GM12878 (cell line): ENCODE measurements at regions not wholly inside any gene's neighbourhood (a gene's known extent, or its start where the extent isn't known, plus 50 kb on each side); places are given as distances from the start of the nearest gene placed in this dataset.

Experiments used
- ATAC-seq: fragments of 200-7000 bp; cut with Tn5 transposase; 3 replicates; pipeline ENCODE4 v1.9.1; 2020; ENCODE audit warnings: mild to moderate bottlenecking, moderate library complexity
- BruUV-seq: library from RNA; stranded (reverse); fragments of 400-500 nt; replicated peaks from 2 replicates; lab custom pipeline; 2021; lab: Mats Ljungman, UMichigan
- CTCF ChIA-PET: fragments of 300-600 bp; sonication (Branson Sonifier 250); formaldehyde crosslinking; extraction: SDS; loops from one replicate; lab custom pipeline; 2021; ENCODE audit warnings: inconsistent platforms; lab: Yijun Ruan, JAX
- POLR2A ChIA-PET: fragments of 350-600 bp; formaldehyde crosslinking; extraction: SDS; loops from one replicate; lab custom pipeline; 2021; ENCODE audit warnings: inconsistent platforms; lab: Charles Lee
- RAD21 ChIA-PET: fragments of 300-600 bp; sonication (Branson Sonifier 250); formaldehyde crosslinking; loops from one replicate; lab custom pipeline; 2023; ENCODE audit warnings: antibody characterized with exemption; ENCODE audit not compliant: unreplicated experiment; lab: Charles Lee
- SMC1A ChIA-PET: fragments of 300-600 bp; sonication (Branson Sonifier 250); formaldehyde crosslinking; loops from one replicate; lab custom pipeline; 2023; ENCODE audit not compliant: unreplicated experiment, uncharacterized antibody; lab: Charles Lee
- DNase-seq: peaks from one replicate; pipeline ENCODE4 v3.0.0-alpha.2; 2011; ENCODE audit warnings: low read depth, low spot score
- FAIRE-seq: peaks from 3 replicates; lab custom pipeline; 2011; peaks lifted over from hg19 to GRCh38; lab: Jason Lieb, UNC
- H2AFZ ChIP-seq: 2 replicates; pipeline ENCODE4 v1.6.0; 2011; ENCODE audit warnings: low read depth, low read length, control low read depth; ENCODE audit not compliant: control insufficient read depth
- H3K27ac ChIP-seq: 2 replicates; pipeline ENCODE4 v1.5.1; 2011; ENCODE audit warnings: control low read depth; ENCODE audit not compliant: control insufficient read depth, insufficient read depth
- H3K27me3 ChIP-seq, 2 experiments: replicated peaks in 1 of 2; 2 replicates each; pipeline versions ENCODE4 v1.6.0 to v1.6.1; 2011; ENCODE audit warnings: low read length in 1 of 2; ENCODE audit not compliant: control insufficient read depth in 2 of 2, insufficient read depth in 2 of 2
- H3K36me3 ChIP-seq, 2 experiments: 2 replicates each; pipeline ENCODE4 v1.5.1; 2011; ENCODE audit warnings: low read length in 1 of 2; ENCODE audit not compliant: control insufficient read depth in 2 of 2, insufficient read depth in 2 of 2
- H3K4me1 ChIP-seq: 2 replicates; pipeline ENCODE4 v1.6.1; 2011; ENCODE audit warnings: mild to moderate bottlenecking, low read length, moderate library complexity, mixed read lengths; ENCODE audit not compliant: control insufficient read depth, insufficient read depth
- H3K4me2 ChIP-seq: 2 replicates; pipeline ENCODE4 v1.6.0; 2011; ENCODE audit warnings: control low read depth; ENCODE audit not compliant: control insufficient read depth, insufficient read depth
- H3K4me3 ChIP-seq: fragments of 200-600 bp; sonication (generic); 2 replicates; pipeline ENCODE4 v1.5.1; 2016
- H3K79me2 ChIP-seq: 2 replicates; pipeline ENCODE4 v1.6.0; 2011; ENCODE audit warnings: low read length; ENCODE audit not compliant: control insufficient read depth, insufficient read depth
- H3K9ac ChIP-seq: 2 replicates; pipeline ENCODE4 v1.8.0; 2011; ENCODE audit warnings: low read length, control low read depth, mixed read lengths; ENCODE audit not compliant: control insufficient read depth, insufficient read depth
- H3K9me3 ChIP-seq: replicated peaks from 3 replicates; pipeline ENCODE4 v1.5.1; 2011; ENCODE audit warnings: mild to moderate bottlenecking, low read length; ENCODE audit not compliant: control insufficient read depth, insufficient read depth
- H4K20me1 ChIP-seq: 2 replicates; pipeline ENCODE4 v1.6.0; 2011; ENCODE audit not compliant: control insufficient read depth, insufficient read depth
- ETV6 ChIP-seq, 2 experiments: fragments of 450-650 bp in 1 of 2; IDR thresholded peaks in 1 of 2; conservative IDR thresholded peaks in 1 of 2; 2 replicates each; pipeline ENCODE4 v1.6.1; 2014; ENCODE audit warnings: antibody characterized with exemption in 1 of 2, borderline replicate concordance in 1 of 2, low read depth in 1 of 2, mild to moderate bottlenecking in 1 of 2, moderate library complexity in 1 of 2
- GATAD2B ChIP-seq: fragments of 450-650 bp; conservative IDR thresholded peaks from 2 replicates; pipeline ENCODE4 v1.6.1; 2017; ENCODE audit warnings: low read depth, mild to moderate bottlenecking, moderate library complexity
- RAD51 ChIP-seq: fragments of 450-650 bp; IDR thresholded peaks from 2 replicates; pipeline ENCODE4 v1.6.1; 2016; ENCODE audit warnings: moderate library complexity, mild to moderate bottlenecking, inconsistent platforms
- STAT1 ChIP-seq: fragments of 450-650 bp; conservative IDR thresholded peaks from 2 replicates; pipeline ENCODE4 v1.6.1; 2014; ENCODE audit warnings: antibody characterized with exemption, mild to moderate bottlenecking
- TAF1 ChIP-seq: IDR thresholded peaks from 2 replicates; pipeline ENCODE4 v1.6.1; 2011; ENCODE audit warnings: mild to moderate bottlenecking, low read depth, low read length, borderline replicate concordance
- WGBS: methylation state at CpG from one replicate; pipeline ENCODE4 v1.1.6; 2016; ENCODE audit warnings: low lambda C conversion rate; ENCODE audit not compliant: insufficient replicate concordance, insufficient coverage; ENCODE audit errors: missing lambda C conversion rate; 5-methylcytosine and 5-hydroxymethylcytosine counted together
- in situ Hi-C: fragments of 300-500 bp; cut with MboI; formaldehyde crosslinking; loops from 9 replicates; pipeline ENCODE4 v1.14.3; 2018; ENCODE audit warnings: mixed read lengths
- intact Hi-C: fragments of 100-400 bp; cut with micrococcal nuclease; formaldehyde crosslinking; loops from one replicate; pipeline ENCODE4 v1.14.2; 2022; ENCODE audit not compliant: unreplicated experiment
- TF ChIP-seq, protein P1 (sequence below): fragments of 150-350 bp; IDR thresholded peaks from 2 replicates; pipeline ENCODE4 v1.6.1; 2014; ENCODE audit warnings: mild to moderate bottlenecking, low read depth, low read length
- TF ChIP-seq, protein P2 (sequence below): IDR thresholded peaks from 2 replicates; pipeline ENCODE4 v1.6.1; 2011; ENCODE audit warnings: mild to moderate bottlenecking, low read depth, low read length, moderate library complexity; ENCODE audit not compliant: insufficient replicate concordance
- TF ChIP-seq, protein P3 (sequence below): fragments of 150-350 bp; IDR thresholded peaks from 2 replicates; pipeline ENCODE4 v1.6.1; 2016; ENCODE audit warnings: low read depth, low read length

DNA sequence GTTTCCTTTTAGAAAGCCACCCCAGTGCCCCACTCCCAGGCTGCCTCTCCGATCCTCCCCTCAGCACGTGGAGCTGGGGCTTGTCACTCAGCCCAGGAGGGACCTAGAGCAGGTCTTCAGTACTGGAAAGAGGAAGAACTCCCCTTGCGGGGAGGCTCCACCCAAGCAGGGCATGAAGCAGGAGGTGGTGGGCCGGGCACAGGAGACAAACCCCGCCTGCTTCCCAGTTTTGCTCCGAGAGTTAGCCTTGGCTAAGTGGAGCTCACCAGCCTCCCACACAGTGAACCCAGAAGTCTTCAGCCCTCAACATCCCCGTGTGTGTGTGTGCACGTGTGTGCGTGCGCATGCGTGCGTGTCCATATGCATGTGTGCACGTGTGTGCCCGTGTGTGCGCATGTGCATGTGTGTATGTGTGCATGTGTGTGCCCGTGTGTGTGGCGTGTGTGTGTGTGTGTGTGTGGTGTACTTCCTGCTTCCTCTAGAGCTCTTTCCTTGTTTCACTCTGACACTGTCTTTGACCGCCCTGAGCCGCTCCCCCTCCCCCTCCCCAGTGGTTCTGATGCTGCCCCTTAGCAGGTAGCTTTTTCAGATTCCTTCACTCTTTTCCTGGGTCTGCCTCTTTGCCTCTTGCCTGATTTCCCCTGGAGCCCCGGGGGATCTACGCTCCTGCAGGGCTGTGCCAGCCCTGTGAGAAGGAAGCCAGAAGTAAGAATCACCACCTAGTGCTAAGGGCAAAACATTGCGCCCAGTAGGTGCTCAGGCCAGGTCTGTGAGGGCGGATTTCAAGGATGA, 239.8 kb downstream of the CDC5L start:
- no peak overlapping the region for H3K9ac ChIP-seq
- POLR2A ChIA-PET = no interaction called here
- H3K4me1 ChIP-seq = no peaks in the 10 kb centered on the region
- in situ Hi-C loops (no loop called here), intact Hi-C loops (no loop called here)
- no TSS peak for BruUV-seq
- no peak overlapping the region for H2AFZ ChIP-seq
- no peak for DNase-seq
- no peak overlapping the region for H3K27ac ChIP-seq
- WGBS = 43% methylated on average over 21 of the region's 23 CpGs
- H3K9me3 ChIP-seq = no peaks in the 10 kb centered on the region
- RAD21 ChIA-PET = no interaction called here
- no peaks in the 10 kb centered on the region for H4K20me1 ChIP-seq
- no peak overlapping the region for H3K4me3 ChIP-seq
- no peak for ATAC-seq
- SMC1A ChIA-PET = no interaction called here
- H3K36me3 ChIP-seq = no peaks in the 10 kb centered on the region
- H3K79me2 ChIP-seq = no peaks in the 10 kb centered on the region
- H3K27me3 ChIP-seq = peaks cover 0 to 1% of the 10 kb centered on the region in 2 experiments; a peak in 1 of 4 replicates
- TF ChIP-seq, protein P1, sequence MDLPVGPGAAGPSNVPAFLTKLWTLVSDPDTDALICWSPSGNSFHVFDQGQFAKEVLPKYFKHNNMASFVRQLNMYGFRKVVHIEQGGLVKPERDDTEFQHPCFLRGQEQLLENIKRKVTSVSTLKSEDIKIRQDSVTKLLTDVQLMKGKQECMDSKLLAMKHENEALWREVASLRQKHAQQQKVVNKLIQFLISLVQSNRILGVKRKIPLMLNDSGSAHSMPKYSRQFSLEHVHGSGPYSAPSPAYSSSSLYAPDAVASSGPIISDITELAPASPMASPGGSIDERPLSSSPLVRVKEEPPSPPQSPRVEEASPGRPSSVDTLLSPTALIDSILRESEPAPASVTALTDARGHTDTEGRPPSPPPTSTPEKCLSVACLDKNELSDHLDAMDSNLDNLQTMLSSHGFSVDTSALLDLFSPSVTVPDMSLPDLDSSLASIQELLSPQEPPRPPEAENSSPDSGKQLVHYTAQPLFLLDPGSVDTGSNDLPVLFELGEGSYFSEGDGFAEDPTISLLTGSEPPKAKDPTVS = no peak
- 0 out of 4 replicates have a peak, but pooled peaks of 1 of the 2 experiments have one; percentile 34 for TF ChIP-seq ETV6 (conservative IDR thresholded peaks at IDR 0.05 in 1 of 2, IDR thresholded peaks at IDR 0.05 in 1 of 2; ENCODE audit: borderline replicate concordance in 1 of 2, low read depth in 1 of 2)
- CTCF ChIA-PET = interaction anchor here (0.9 to 2.5 kb wide), 2 partner anchors 35 to 152 kb away, joined by 4 to 7 read pairs; no protein-coding TSS in a partner anchor
- no peak overlapping the region for H3K4me2 ChIP-seq
- FAIRE-seq = no peak

DNA sequence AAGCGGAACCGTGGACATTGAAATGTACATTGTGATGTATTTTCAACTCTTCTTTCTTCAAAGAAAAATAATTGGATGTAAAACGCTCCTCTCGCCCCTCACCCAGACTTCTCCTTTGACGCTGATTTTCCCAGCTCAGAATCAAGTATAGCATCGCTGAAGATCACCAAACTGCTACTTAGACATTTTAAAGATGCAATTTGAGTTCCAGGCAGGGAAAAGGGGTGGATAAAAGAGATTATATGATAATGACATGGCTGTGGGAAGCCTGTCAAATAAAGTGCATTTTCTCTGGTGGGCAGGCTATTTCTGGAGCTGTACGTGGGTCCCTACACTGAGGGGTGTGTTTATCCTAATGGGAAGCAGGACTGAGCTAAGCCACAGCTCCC, 240.4 kb downstream of the CDC5L start:
- Histone ChIP-seq H3K27ac (no peak overlapping the region), H3K4me2 (no peak overlapping the region), H3K9me3 (no peaks in the 10 kb centered on the region), H3K4me3 (no peak overlapping the region), H3K4me1 (no peaks in the 10 kb centered on the region), H3K27me3 (peaks cover 1 to 2% of the 10 kb centered on the region in 2 experiments; a peak in 2 of 4 replicates), H2AFZ (no peak overlapping the region), H3K9ac (no peak overlapping the region), H3K36me3 (no peaks in the 10 kb centered on the region), H4K20me1 (no peaks in the 10 kb centered on the region), H3K79me2 (no peaks in the 10 kb centered on the region)
- ChIA-PET CTCF (interaction anchor here (0.9 to 2.5 kb wide), 2 partner anchors 35 to 152 kb away, joined by 4 to 7 read pairs; no protein-coding TSS in a partner anchor), POLR2A (interaction anchor here (1.1 kb wide), 1 partner anchor 30 kb away, joined by 3 read pairs; no protein-coding TSS in a partner anchor), SMC1A (no interaction called here), RAD21 (no interaction called here)
- BruUV-seq = no TSS peak
- no peak for DNase-seq
- ATAC-seq = no peak
- 67% methylated on average over 7 of the region's 7 CpGs for WGBS
- FAIRE-seq = no peak
- in situ Hi-C loops = no loop called here
- intact Hi-C loops = no loop called here
- TF ChIP-seq GATAD2B (no peak), TAF1 (no peak), STAT1 (no peak), RAD51 (no peak)
- TF ChIP-seq, protein P2, sequence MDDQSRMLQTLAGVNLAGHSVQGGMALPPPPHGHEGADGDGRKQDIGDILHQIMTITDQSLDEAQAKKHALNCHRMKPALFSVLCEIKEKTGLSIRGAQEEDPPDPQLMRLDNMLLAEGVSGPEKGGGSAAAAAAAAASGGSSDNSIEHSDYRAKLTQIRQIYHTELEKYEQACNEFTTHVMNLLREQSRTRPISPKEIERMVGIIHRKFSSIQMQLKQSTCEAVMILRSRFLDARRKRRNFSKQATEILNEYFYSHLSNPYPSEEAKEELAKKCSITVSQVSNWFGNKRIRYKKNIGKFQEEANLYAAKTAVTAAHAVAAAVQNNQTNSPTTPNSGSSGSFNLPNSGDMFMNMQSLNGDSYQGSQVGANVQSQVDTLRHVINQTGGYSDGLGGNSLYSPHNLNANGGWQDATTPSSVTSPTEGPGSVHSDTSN = no peak
- TF ChIP-seq, protein P3, sequence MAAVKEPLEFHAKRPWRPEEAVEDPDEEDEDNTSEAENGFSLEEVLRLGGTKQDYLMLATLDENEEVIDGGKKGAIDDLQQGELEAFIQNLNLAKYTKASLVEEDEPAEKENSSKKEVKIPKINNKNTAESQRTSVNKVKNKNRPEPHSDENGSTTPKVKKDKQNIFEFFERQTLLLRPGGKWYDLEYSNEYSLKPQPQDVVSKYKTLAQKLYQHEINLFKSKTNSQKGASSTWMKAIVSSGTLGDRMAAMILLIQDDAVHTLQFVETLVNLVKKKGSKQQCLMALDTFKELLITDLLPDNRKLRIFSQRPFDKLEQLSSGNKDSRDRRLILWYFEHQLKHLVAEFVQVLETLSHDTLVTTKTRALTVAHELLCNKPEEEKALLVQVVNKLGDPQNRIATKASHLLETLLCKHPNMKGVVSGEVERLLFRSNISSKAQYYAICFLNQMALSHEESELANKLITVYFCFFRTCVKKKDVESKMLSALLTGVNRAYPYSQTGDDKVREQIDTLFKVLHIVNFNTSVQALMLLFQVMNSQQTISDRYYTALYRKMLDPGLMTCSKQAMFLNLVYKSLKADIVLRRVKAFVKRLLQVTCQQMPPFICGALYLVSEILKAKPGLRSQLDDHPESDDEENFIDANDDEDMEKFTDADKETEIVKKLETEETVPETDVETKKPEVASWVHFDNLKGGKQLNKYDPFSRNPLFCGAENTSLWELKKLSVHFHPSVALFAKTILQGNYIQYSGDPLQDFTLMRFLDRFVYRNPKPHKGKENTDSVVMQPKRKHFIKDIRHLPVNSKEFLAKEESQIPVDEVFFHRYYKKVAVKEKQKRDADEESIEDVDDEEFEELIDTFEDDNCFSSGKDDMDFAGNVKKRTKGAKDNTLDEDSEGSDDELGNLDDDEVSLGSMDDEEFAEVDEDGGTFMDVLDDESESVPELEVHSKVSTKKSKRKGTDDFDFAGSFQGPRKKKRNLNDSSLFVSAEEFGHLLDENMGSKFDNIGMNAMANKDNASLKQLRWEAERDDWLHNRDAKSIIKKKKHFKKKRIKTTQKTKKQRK = no peak
